GM21786 (cell line): ENCODE measurements at regions not wholly inside any gene's neighbourhood (a gene's known extent, or its start where the extent isn't known, plus 50 kb on each side); places are given as distances from the start of the nearest gene placed in this dataset.

Experiments used
- ATAC-seq: cut with Tn5 transposase; IDR thresholded peaks from one replicate; pipeline ENCODE4 v1.9.1; 2021; ENCODE audit not compliant: unreplicated experiment

- ATAC-seq: no peak
These were observed 407.6 kb upstream of the PFKP start for GRCh38 chr10:2659660-2660209.

DNA sequence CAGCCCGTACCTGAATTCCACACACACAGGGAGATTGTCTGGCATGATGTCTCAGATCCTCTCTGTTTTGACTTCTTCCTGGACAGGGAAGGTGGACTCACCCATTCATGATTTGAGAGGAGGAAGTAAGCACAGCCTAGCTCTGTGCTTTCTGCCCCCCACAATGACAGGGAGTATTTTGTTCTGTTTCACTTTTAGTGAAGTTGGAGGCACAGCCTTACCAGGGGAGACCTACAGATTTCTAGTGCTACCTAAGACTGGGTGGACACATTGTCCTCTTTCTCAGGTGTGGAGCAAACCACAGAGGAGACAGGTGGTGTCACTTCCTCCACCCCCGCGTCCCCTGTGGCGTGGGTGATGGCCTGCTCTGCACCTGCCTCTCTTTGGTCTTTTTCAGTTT is 408.6 kb upstream of the PFKP start:
- ATAC-seq: no peak

DNA sequence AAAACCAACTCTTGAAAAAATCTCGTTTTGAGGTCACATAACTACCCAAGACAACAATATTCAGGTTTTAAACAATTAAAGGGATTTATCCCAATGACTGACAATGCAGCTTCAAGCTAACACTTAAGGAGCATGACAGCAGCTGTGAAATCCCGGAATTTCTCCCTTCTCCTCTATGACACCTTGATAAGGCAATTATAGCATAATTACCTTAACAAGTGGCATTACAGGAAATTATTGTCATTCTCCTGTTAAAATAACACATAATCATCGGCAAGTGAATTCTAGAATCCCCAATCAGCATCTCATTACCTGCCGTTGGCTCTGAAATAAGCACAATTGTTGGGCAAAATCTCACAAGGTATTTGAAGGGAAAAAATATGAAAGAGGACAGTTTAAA is 417.0 kb upstream of the PFKP start:
- ATAC-seq: no peak

GRCh38 chr10:2641028-2641427 is 426.3 kb upstream of the PFKP start:
- no peak for ATAC-seq

DNA sequence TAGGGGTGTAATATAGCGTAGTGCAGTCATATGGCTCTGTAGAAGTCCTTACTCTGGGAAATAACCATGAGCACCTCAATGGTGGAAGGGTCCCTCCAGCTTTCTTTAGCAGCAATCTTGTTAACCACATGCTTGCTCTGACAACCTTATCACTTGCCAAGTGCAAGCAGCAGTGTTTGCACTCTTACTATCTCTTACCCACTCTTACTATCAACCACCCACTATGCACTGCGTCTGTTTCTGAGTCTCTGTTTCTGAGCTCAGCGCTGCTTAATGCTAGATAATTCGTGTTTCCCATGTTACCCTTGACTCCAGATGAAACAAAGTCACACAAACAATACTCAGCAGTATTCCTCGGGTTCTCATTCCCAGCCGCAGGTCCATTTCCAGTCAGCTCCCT is 433.7 kb upstream of the PFKP start:
- no peak for ATAC-seq

- ATAC-seq: no peak
These were observed 435.7 kb upstream of the PFKP start for GRCh38 chr10:2631557-2632205.

DNA sequence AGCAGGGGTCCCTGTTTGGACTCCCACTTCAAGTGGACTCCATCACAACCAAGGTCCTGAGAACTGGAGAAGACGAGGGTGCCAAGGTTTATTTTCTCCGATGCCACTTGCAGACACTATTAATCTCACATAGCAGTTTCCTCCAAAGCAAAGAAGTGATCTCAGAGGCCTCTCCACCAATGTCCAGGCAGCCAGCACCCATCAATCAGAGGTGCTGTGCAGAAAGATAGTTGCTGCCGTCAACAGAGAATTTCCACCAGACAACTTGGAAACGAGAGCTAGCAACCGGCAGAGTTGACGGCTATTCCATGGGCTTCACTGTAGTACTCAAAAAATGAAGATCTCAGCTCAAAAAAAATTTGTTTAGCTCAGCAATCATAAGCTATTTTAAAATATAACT is 438.6 kb upstream of the PFKP start:
- ATAC-seq: no peak

GRCh38 chr10:2627969-2628368 is 439.4 kb upstream of the PFKP start:
- no peak for ATAC-seq

DNA sequence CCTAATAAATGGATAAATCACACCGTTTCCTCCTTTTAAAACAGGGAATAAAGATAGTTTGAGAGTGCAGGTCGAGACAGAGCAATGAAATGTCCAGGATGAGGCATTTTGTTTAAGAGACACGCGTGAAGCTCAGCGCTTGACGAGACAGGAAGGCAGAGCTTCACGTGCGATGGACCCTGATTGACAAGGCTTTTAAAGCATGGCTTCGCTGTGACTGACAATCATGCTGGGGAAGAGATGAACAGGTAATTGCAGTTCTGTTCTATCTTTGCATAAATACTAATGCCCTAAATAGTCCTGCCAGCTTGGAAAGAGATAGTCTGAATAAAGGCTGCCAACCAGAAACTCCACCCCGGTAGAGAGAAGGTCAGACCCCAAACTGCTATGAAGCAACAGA is 442.3 kb upstream of the PFKP start:
- no peak for ATAC-seq

- no peak for ATAC-seq
These were observed 443.6 kb upstream of the PFKP start for GRCh38 chr10:2623675-2624274.

GRCh38 chr10:2620827-2621521 is 446.4 kb upstream of the PFKP start:
- ATAC-seq: no peak

GRCh38 chr10:2619916-2620315 is 447.4 kb upstream of the PFKP start:
- no peak for ATAC-seq

GRCh38 chr10:2619472-2619871 is 447.9 kb upstream of the PFKP start:
- ATAC-seq: no peak

- ATAC-seq: no peak
These were observed 448.7 kb upstream of the PFKP start for GRCh38 chr10:2618690-2619089.

DNA sequence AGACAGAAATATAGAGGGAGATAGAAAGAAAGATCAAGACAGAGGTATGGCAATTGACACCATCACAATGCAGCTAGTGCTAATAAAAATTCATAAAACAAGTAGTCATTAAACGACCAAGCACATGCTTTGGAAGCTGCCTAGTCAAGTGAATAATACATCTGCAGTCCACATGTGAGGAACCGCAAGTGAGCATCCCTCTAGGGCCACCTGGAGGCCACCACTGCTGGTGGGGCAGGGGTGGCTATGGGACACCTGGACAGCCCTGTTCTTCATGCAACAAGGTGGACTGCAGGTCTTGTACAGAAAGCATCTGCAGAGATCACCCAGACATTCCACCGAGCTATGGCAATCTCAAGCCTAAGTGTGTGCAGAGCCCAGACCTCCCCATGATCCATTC is 451.1 kb upstream of the PFKP start:
- ATAC-seq: no peak

DNA sequence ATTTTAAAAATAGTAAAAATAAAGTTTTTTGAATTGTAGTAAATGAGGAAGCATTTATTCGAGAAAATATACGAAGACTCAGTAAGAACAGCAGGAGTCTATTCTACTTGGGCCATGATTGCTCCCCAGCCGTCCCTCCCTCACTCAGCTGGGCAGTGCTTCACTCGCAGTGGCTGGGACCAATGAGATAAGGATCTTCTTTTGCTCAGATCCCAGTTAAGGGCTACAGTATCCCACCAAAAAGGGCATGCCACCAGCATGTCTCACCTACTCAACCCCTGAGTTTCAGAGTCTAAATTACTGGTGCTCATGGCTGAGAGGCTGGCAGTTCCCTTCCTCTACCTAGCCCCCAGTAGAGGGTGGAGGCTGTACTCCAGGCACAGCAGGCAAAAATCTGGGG is 455.7 kb upstream of the PFKP start:
- ATAC-seq: no peak

GRCh38 chr10:2610946-2611345 is 456.4 kb upstream of the PFKP start:
- ATAC-seq: no peak

- ATAC-seq: no peak
These were observed 462.5 kb upstream of the PFKP start for GRCh38 chr10:2604891-2605290.

- no peak for ATAC-seq
These were observed 467.8 kb upstream of the PFKP start for GRCh38 chr10:2599571-2599970.

DNA sequence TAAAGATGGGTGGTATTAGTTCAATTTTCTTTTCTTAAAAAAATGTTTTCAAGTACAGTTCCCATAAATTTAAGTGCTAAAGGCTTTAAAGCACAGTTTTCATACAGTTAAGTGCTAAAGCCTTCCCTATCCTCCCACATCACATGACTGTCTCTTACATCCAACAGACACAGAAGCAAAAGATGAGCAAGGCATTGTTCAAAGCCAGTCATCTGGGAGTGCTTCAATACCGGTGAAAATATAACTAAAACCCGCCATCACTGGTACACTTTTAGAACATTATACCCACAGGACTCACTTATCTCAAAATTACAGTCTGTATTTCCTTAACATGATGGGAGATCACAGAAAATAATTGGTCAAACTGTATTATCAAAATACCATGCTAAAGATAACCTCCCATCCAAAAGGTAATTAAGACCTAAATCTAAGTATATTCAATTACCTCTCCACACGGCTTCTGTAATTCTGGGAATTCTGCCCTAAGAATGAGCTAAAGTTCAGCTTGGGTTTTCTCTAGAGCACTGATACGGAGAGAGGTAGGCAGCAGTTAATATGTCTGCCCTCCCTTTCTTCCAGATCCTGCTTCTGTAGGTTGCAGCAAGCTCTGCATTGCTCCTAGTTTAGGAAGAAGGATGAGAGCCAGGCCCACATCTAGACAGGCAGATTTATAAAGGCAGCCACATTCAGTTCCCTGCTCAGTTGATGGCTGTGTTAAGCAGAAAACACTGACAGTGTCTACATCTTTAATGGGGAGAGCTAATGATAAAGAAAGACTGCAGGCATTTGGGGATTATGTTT is 474.8 kb upstream of the PFKP start:
- no peak for ATAC-seq

DNA sequence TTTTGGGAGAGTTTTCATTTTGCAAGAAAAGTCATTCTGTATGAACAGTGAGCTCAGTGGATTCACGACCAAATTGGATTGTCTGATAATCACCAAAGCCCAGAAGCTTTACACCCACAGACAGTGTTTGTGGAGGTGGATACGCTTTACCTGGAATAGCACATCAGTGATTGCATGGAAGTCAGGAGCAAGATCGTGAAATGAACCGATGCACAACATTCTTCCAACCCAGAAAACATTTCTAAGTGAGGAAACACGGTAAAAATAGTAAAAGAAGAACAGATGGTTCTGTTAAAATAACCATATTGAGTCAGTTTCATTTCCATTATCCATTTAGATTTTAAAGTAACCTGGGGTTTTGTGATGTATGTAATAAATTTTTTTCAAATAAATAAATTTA is 478.2 kb upstream of the PFKP start:
- ATAC-seq: no peak
